KBM-7 (cell line): ENCODE measurements at regions not wholly inside any gene's neighbourhood (a gene's known extent, or its start where the extent isn't known, plus 50 kb on each side); places are given as distances from the start of the nearest gene placed in this dataset.

Experiments
- DNase-seq: peaks from one replicate; pipeline ENCODE4 v3.0.0-alpha.2; 2015
- in situ Hi-C: fragments of 300-500 bp; cut with MboI; formaldehyde crosslinking; loops from 2 replicates; pipeline ENCODE4 v1.14.3; 2020; ENCODE audit warnings: low sequenced_read_pairs, low pct_unique_long_range_greater_than_20kb, mixed read lengths

GRCh38 chr11:69376155-69377028 is 82.4 kb downstream of the MYEOV start:
- in situ Hi-C loops: no loop called here
- no peak for DNase-seq

GRCh38 chr11:69377029-69377952 is 83.3 kb downstream of the MYEOV start:
- in situ Hi-C loops: no loop called here
- no peak for DNase-seq

GRCh38 chr11:69377953-69378302 is 84.0 kb downstream of the MYEOV start:
- in situ Hi-C loops: no loop called here
- no peak for DNase-seq

GRCh38 chr11:69378303-69379141 is 84.6 kb downstream of the MYEOV start:
- in situ Hi-C loops: no loop called here
- DNase-seq: no peak

GRCh38 chr11:69380451-69380901 is 86.5 kb downstream of the MYEOV start:
- no peak for DNase-seq
- in situ Hi-C loops: no loop called here

GRCh38 chr11:69380921-69381581 is 87.1 kb downstream of the MYEOV start:
- no peak for DNase-seq
- in situ Hi-C loops: no loop called here

- in situ Hi-C loops: no loop called here
- DNase-seq: no peak
Observed at GRCh38 chr11:69381681-69382130, 87.8 kb downstream of the MYEOV start.

- in situ Hi-C loops: no loop called here
- DNase-seq: no peak
Observed at GRCh38 chr11:69382131-69383128, 88.5 kb downstream of the MYEOV start.

GRCh38 chr11:69383372-69384250 is 89.7 kb downstream of the MYEOV start:
- DNase-seq: no peak
- in situ Hi-C loops: no loop called here

- DNase-seq: no peak
Observed at GRCh38 chr11:69384251-69385143, 90.5 kb downstream of the MYEOV start.

GRCh38 chr11:69385144-69385820 is 91.3 kb downstream of the MYEOV start:
- in situ Hi-C loops: no loop called here
- no peak for DNase-seq

More at GRCh38 chr11:69384251-69385143, 90.5 kb downstream of the MYEOV start:
- in situ Hi-C loops: no loop called here

- in situ Hi-C loops: no loop called here
- no peak for DNase-seq
Observed at GRCh38 chr11:69385832-69386427, 92.0 kb downstream of the MYEOV start.

- in situ Hi-C loops: no loop called here
- DNase-seq: no peak
Observed at GRCh38 chr11:69386594-69387408, 92.8 kb downstream of the MYEOV start.

- no peak for DNase-seq
- in situ Hi-C loops: no loop called here
Observed at GRCh38 chr11:69387409-69387885, 93.5 kb downstream of the MYEOV start.
